ENCODE measurements at regions not wholly inside any gene's neighbourhood (a gene's known extent, or its start where the extent isn't known, plus 50 kb on each side); places are given as distances from the start of the nearest gene placed in this dataset.

DNA sequence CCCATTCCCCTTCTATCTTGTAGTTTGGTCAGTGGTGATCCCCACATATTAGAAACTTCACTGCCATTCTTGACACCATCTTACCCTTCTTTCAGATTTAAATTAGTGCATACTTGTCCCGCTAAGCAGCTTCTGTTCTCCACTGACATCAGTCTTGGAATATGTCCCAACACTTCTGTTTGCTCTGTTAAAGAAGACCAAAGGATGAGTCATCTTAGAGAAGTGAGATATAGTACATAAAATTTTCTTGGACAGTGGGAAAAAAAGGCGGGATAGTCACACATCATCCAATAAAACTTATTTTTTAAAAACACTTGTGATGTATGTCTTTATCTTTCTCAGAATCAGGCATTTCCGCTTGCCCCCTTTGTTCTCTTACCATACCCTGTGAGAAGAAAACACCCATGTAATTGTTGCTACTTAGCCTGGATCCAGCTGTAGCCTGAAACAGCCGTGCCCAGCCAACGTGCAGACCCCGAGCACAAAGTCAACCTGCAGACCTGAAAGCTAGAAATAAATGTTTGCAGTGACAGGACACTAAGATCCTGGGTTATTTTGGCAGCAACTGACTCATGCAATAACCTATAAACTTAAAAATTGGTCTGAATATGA is 100.1 kb upstream of the PDE3A start:
- Histone ChIP-seq H3K4me2 (ENCODE audit: low read length) (no peak overlapping the region), H3K79me2 (ENCODE audit: control insufficient read depth, low read length) (no peaks in the 10 kb centered on the region), H3K27ac (ENCODE audit: low read depth, low read length) (no peak overlapping the region), H3K4me1 (ENCODE audit: control insufficient read depth, low read length) (no peaks in the 10 kb centered on the region), H3K9me2 (replicated peaks; ENCODE audit: control insufficient read depth, low read length) (no peaks in the 10 kb centered on the region), H3F3A (ENCODE audit: control insufficient read depth, insufficient read depth) (no peaks in the 10 kb centered on the region), H3K27me3 (ENCODE audit: control insufficient read depth, low read length) (no peaks in the 10 kb centered on the region), H3K9me3 (ENCODE audit: control insufficient read depth, insufficient read depth, low read length) (no peaks in the 10 kb centered on the region), H3K4me3 (ENCODE audit: low read length) (no peak overlapping the region), H4K20me1 (ENCODE audit: control insufficient read depth, insufficient read depth, low read depth, low read length) (no peaks in the 10 kb centered on the region), H3K36me3 (ENCODE audit: control insufficient read depth, low read length) (no peaks in the 10 kb centered on the region)
- TF ChIP-seq EZH2phosphoT487 (IDR thresholded peaks at IDR 0.05; ENCODE audit: borderline replicate concordance, low read length), result no peak
- TF ChIP-seq, protein P1, sequence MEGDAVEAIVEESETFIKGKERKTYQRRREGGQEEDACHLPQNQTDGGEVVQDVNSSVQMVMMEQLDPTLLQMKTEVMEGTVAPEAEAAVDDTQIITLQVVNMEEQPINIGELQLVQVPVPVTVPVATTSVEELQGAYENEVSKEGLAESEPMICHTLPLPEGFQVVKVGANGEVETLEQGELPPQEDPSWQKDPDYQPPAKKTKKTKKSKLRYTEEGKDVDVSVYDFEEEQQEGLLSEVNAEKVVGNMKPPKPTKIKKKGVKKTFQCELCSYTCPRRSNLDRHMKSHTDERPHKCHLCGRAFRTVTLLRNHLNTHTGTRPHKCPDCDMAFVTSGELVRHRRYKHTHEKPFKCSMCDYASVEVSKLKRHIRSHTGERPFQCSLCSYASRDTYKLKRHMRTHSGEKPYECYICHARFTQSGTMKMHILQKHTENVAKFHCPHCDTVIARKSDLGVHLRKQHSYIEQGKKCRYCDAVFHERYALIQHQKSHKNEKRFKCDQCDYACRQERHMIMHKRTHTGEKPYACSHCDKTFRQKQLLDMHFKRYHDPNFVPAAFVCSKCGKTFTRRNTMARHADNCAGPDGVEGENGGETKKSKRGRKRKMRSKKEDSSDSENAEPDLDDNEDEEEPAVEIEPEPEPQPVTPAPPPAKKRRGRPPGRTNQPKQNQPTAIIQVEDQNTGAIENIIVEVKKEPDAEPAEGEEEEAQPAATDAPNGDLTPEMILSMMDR (IDR thresholded peaks at IDR 0.05; ENCODE audit: low read depth, low read length, poor library complexity, severe bottlenecking), result no peak

DNA sequence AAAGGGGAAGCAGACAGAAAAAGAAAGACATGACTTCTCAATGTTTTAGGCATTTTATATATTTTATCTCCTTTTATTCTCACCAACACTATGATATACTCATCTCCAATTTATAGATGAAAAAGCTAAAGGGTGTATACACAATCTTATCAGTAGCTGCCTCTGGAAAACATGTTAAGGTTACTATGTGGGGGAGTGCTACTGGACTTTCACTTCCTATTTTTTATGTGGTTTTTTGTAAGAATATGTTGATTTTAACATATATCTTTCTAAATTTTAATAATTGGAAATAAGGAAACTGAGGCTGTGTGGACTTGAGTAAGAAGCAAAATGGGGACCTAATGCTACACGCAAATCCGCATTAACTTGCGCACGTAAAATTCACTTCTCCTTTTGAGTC is 99.6 kb upstream of the PDE3A start:
- Histone ChIP-seq H3K79me2 (ENCODE audit: control insufficient read depth, low read length) (no peaks in the 10 kb centered on the region), H3K36me3 (ENCODE audit: control insufficient read depth, low read length) (no peaks in the 10 kb centered on the region), H3K4me1 (ENCODE audit: control insufficient read depth, low read length) (no peaks in the 10 kb centered on the region), H4K20me1 (ENCODE audit: control insufficient read depth, insufficient read depth, low read depth, low read length) (no peaks in the 10 kb centered on the region), H3K9me2 (replicated peaks; ENCODE audit: control insufficient read depth, low read length) (no peaks in the 10 kb centered on the region), H3K9me3 (ENCODE audit: control insufficient read depth, insufficient read depth, low read length) (no peaks in the 10 kb centered on the region), H3K27me3 (ENCODE audit: control insufficient read depth, low read length) (no peaks in the 10 kb centered on the region), H3K4me2 (ENCODE audit: low read length) (no peak overlapping the region), H3K4me3 (ENCODE audit: low read length) (no peak overlapping the region), H3F3A (ENCODE audit: control insufficient read depth, insufficient read depth) (no peaks in the 10 kb centered on the region), H3K27ac (ENCODE audit: low read depth, low read length) (no peak overlapping the region)
- TF ChIP-seq EZH2phosphoT487 (IDR thresholded peaks at IDR 0.05; ENCODE audit: borderline replicate concordance, low read length), result no peak
- TF ChIP-seq, protein P1 (IDR thresholded peaks at IDR 0.05; ENCODE audit: low read depth, low read length, poor library complexity, severe bottlenecking), result no peak

DNA sequence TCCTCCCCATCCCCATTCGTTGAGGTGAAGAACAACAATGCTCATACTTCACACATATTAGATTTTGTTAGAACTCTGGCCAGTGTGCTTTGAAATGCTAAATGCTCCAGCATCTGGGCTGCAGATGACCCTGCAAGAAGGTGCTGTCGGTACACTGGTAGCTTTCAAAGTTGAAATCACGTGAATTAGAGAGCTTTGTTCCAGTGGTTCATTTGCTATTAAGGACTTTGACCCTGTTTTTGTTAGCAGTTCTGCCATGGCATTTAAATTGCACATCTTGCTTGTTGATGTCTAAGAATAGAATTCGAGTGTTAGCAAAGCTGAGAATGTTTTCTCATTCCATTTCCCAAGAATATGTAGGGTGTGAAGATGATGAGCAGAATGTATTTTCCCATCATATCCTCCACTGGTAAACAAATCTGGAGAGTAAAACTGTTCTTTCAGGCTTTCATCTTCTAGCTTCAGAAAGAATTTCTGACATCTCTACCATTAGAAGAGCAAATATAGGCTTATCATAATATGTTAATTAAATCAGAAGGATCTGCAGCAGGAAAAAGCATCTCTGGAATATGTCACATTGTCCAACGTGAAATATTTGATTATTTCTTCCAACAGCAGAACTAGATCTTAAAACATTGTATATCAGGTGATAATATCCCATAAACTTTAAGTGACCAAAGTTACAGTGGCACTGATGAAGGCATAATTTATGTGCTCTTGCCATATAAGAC is 98.8 kb upstream of the PDE3A start:
- TF ChIP-seq, protein P1 (IDR thresholded peaks at IDR 0.05; ENCODE audit: low read depth, low read length, poor library complexity, severe bottlenecking), result no peak
- TF ChIP-seq EZH2phosphoT487 (IDR thresholded peaks at IDR 0.05; ENCODE audit: borderline replicate concordance, low read length), result no peak
- Histone ChIP-seq H3K36me3 (ENCODE audit: control insufficient read depth, low read length) (no peaks in the 10 kb centered on the region), H3K79me2 (ENCODE audit: control insufficient read depth, low read length) (no peaks in the 10 kb centered on the region), H4K20me1 (ENCODE audit: control insufficient read depth, insufficient read depth, low read depth, low read length) (no peaks in the 10 kb centered on the region), H3K27me3 (ENCODE audit: control insufficient read depth, low read length) (no peaks in the 10 kb centered on the region), H3K4me2 (ENCODE audit: low read length) (no peak overlapping the region), H3F3A (ENCODE audit: control insufficient read depth, insufficient read depth) (no peaks in the 10 kb centered on the region), H3K4me3 (ENCODE audit: low read length) (no peak overlapping the region), H3K9me3 (ENCODE audit: control insufficient read depth, insufficient read depth, low read length) (no peaks in the 10 kb centered on the region), H3K9me2 (replicated peaks; ENCODE audit: control insufficient read depth, low read length) (no peaks in the 10 kb centered on the region), H3K27ac (ENCODE audit: low read depth, low read length) (no peak overlapping the region), H3K4me1 (ENCODE audit: control insufficient read depth, low read length) (no peaks in the 10 kb centered on the region)
